ENCODE measurements at regions not wholly inside any gene's neighbourhood (a gene's known extent, or its start where the extent isn't known, plus 50 kb on each side); places are given as distances from the start of the nearest gene placed in this dataset.

- TF ChIP-seq, protein P1, sequence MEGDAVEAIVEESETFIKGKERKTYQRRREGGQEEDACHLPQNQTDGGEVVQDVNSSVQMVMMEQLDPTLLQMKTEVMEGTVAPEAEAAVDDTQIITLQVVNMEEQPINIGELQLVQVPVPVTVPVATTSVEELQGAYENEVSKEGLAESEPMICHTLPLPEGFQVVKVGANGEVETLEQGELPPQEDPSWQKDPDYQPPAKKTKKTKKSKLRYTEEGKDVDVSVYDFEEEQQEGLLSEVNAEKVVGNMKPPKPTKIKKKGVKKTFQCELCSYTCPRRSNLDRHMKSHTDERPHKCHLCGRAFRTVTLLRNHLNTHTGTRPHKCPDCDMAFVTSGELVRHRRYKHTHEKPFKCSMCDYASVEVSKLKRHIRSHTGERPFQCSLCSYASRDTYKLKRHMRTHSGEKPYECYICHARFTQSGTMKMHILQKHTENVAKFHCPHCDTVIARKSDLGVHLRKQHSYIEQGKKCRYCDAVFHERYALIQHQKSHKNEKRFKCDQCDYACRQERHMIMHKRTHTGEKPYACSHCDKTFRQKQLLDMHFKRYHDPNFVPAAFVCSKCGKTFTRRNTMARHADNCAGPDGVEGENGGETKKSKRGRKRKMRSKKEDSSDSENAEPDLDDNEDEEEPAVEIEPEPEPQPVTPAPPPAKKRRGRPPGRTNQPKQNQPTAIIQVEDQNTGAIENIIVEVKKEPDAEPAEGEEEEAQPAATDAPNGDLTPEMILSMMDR (IDR thresholded peaks at IDR 0.05; ENCODE audit: low read depth, low read length) = no peak
- no peak for DNase-seq (ENCODE audit: extremely low read depth, low read depth)
Observed at GRCh38 chr9:105993921-105994715, 299.8 kb downstream of the TMEM38B start.

- DNase-seq (ENCODE audit: extremely low read depth, low read depth) = no peak
- TF ChIP-seq, protein P1 (IDR thresholded peaks at IDR 0.05; ENCODE audit: low read depth, low read length) = no peak
Observed at GRCh38 chr9:105994970-105995369, 300.6 kb downstream of the TMEM38B start.

- TF ChIP-seq, protein P1 (IDR thresholded peaks at IDR 0.05; ENCODE audit: low read depth, low read length) = no peak
- DNase-seq (ENCODE audit: extremely low read depth, low read depth) = no peak
Observed at GRCh38 chr9:106017198-106017740, 322.9 kb downstream of the TMEM38B start.

DNA sequence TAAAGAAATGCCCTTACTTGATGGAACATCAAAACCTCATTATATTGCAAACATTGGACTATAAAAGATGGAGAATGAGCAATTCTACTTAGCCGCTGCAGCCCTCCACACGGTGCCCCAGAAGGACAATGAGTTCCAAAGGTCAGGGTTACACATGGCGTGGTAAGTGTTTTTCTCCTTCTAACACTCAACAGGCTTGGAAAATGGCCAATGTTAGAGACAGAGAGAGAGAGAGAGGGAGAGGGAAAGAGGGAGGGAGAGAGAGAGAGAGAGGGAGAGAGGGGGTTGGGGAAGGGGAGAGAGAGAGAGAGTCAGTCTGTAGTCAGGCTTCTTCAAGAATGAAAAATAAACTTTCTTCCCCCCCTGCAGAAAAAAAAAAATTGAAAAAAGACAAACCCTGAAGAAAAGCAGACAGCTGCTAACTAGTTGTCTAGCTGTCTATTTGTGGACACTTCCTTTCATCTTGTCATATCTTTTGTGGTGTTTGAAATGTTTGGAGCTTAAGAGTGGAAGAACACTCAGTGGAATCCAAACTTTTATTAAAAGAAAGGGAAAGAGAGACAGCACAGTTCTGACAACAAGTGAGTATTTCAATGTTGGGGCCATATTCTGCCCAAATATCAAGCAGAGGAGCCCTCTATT lies 324.8 kb downstream of the TMEM38B start:
- no peak for DNase-seq (ENCODE audit: extremely low read depth, low read depth)
- TF ChIP-seq, protein P1 (IDR thresholded peaks at IDR 0.05; ENCODE audit: low read depth, low read length) = no peak

- TF ChIP-seq, protein P1 (IDR thresholded peaks at IDR 0.05; ENCODE audit: low read depth, low read length) = no peak
- DNase-seq (ENCODE audit: extremely low read depth, low read depth) = no peak
Observed at GRCh38 chr9:106019702-106020101, 325.4 kb downstream of the TMEM38B start.

GRCh38 chr9:106020186-106020585 lies 325.8 kb downstream of the TMEM38B start:
- TF ChIP-seq, protein P1 (IDR thresholded peaks at IDR 0.05; ENCODE audit: low read depth, low read length) = no peak
- no peak for DNase-seq (ENCODE audit: extremely low read depth, low read depth)

GRCh38 chr9:106023455-106023854 lies 329.1 kb downstream of the TMEM38B start:
- TF ChIP-seq, protein P1 (IDR thresholded peaks at IDR 0.05; ENCODE audit: low read depth, low read length) = no peak
- no peak for DNase-seq (ENCODE audit: extremely low read depth, low read depth)
